Cerebellar cortex (tissue), 1 donor: ENCODE measurements at regions not wholly inside any gene's neighbourhood (a gene's known extent, or its start where the extent isn't known, plus 50 kb on each side); places are given as distances from the start of the nearest gene placed in this dataset.
"Not testable (repeated sequence)": the region's sequence is repeated elsewhere in the genome, so short reads cannot be mapped to it uniquely, and the experiment has no call there.

Experiments
- DNase-seq: peaks from one replicate; pipeline ENCODE4 v3.0.0-alpha.2; 2015; ENCODE audit warnings: low spot score

DNA sequence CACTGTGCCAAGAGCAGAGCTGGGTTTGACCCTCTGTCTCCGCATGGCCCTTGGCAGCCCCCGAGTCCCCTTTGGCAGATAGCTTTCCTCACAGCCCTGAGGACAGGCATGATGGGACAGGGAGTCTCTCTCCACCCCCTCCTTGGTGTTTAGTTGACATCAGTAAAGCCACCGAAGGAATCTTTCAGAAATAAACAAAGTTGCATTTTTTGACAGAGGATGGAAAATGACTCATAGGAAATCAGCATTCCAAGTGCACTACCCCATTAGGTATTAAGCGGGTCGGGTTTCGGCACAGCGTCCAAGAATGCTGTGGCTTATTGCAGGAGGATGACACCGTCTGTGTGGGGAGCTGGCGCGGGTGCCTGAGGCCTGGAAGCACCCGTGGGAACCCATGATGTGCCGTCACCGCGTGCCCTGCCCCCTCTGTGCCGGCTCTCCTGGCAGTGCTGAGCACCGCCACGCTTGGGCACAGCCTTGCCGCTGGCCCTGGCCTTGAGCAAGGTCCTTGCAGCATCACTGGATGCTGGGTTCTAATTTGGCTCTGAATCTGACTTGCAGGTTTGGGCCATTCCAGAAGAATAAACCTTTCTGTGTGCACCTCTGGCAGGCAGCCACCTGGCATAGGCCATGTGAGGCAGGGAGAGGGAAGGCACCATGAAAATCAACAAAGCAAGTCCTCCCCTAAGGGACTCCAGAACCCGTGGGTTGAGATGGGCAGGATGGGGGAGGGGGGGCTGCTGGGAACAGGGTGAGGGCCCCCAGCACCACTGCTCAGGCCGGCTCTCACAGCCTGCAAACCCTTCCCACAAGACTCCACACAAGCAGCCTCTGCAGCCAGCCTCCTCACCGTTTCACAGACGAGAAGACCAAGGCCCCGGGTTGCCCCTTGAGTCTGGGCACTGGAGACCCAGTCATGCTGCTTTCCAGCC, 50.5 kb upstream of the ZNF469 start:
- peak; percentile 12 for DNase-seq

DNA sequence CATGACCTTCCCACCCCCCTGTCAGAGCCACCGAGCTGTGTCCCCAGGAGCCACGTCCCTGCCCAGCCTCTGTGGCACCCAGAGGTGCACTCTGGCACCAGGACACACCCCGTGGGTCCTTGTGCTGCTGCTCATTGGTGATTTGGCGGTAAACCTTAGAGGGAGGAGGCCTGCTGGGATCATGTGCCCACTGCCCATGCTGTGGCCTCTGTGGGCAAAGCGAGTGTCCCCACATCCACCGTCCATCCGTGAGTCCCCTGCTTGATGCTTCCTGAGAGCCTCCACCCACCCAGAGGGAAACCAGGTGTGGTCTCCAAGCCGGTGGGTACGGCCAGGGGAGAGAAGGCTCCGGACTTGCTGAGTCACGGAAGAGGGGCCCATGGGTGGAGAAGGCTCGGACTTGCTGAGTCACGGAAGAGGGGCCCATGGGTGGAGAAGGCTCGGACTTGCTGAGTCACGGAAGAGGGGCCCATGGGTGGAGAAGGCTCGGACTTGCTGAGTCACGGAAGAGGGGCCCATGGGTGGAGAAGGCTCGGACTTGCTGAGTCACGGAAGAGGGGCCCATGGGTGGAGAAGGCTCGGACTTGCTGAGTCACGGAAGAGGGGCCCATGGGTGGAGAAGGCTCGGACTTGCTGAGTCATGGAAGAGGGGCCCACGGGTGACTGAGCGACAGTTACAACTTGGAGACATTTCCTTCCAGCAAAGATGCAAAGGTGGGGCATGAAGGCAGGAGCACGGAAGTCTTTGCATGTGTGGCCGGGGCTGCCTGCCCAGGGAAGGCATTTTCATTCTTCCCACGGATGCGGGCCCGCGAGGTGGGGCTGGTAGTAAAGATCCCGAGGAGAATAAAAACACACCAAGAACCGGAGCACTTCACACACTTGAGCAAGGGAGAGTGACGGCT, 49.6 kb upstream of the ZNF469 start:
- DNase-seq = not testable (repeated sequence)
